SH-SY5Y (cell line): ENCODE measurements at regions not wholly inside any gene's neighbourhood (a gene's known extent, or its start where the extent isn't known, plus 50 kb on each side); places are given as distances from the start of the nearest gene placed in this dataset.

Experiments
- GATA2 ChIP-seq: IDR thresholded peaks from 2 replicates; pipeline ENCODE4 v1.6.1; 2011; ENCODE audit warnings: mild to moderate bottlenecking, low read depth, low read length
- GATA3 ChIP-seq: IDR thresholded peaks from 2 replicates; pipeline ENCODE4 v1.6.1; 2011; ENCODE audit warnings: low read depth, mild to moderate bottlenecking, low read length, moderate library complexity

DNA sequence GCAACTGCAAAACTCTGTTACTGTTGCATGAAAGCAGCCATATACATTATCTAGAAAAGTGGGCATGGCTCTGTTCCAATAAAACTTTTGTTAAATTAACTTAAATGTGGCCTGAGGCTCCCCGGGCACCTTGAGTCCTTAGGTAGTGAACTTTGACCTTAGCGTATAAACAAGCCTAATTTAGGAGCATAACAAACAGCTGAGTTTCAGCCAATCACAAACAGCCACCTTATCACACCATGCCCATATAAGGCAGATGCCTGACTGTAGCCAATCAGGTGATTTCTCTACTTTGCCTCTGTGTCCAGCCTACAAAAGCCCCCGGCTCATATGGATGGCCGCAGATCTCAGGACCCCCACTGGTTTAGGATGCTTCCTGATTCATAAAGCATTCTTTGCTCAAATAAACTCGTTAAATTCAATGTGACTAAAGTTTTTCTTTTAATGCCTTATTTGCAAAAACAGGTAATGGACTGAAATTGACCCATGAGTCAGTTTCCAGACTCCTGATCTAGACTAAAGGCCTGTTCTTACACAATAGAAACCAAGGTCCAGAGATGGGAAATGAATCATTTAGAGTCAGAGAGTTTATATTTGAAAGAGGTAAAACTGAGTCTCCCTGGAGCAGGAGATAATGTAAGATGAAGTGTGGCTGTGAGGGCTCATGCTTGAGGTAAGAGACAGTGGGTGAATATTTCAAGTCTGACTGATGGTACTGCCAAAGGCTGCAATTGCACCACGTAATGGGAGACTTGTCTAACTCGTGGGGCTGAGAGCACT, 130.2 kb downstream of the FGF9 start:
- no peak for TF ChIP-seq GATA3
- no peak for TF ChIP-seq GATA2

DNA sequence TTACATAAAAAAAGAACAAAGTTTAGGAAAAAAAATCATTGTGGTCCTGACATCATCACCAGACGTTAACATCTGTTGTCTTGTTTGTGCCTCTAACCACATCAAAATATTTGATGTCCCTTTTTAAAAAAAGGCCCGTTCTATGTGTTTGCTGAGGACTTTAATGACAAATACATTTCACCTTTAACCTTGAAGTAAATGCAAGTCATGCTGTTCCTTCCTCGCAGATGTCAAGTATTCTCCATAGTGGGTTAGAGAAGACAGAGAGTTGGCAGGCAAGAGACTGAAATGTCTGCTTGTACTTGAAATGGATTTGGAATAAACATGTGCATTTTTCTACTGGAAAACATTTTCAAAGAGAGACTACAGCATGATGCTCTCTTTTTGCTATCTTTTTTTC, 134.9 kb downstream of the FGF9 start:
- TF ChIP-seq GATA2 (no peak), GATA3 (no peak)

DNA sequence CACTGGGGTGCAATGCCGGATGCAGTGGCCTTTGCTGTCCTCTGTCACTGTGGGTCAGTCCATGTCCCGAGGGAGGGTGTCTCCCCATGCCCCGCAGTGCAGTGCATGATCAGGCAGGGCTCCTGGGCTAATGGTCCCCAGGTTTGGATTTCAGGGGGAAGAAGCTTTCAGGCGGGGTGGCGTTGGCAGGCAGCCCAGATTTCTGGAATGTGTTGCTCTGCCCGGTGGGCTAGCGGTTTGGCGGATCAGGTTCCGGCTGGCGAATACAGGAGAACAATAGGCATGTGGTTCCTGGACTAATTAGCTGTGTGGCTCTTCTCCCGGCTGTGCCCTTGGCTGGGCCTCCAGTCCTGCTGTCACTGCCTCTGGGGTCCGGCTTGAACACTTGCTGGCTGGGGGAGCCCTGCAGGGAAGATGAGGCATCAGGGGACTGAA, 141.3 kb downstream of the FGF9 start:
- TF ChIP-seq GATA3 (no peak), GATA2 (no peak)

DNA sequence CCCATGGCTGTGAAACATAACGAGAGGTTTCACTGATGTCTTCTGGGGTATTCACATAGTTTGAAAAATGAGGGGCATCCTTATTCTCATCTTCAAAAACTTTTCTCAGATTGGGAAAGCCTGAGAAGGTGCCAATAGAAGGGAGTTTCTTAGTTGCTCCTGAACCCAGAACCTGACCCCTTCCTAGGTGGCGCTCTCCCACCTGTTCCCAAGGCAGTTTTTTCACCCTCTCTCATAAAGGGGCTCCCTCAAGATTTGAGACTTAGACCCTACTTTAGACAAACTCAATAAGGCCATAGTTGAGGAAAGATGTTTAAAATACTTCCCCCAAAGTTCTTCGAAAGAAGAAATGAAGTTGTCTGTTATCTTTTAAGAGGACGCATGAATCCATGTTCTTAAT, 142.2 kb downstream of the FGF9 start:
- TF ChIP-seq GATA3 (no peak), GATA2 (no peak)

DNA sequence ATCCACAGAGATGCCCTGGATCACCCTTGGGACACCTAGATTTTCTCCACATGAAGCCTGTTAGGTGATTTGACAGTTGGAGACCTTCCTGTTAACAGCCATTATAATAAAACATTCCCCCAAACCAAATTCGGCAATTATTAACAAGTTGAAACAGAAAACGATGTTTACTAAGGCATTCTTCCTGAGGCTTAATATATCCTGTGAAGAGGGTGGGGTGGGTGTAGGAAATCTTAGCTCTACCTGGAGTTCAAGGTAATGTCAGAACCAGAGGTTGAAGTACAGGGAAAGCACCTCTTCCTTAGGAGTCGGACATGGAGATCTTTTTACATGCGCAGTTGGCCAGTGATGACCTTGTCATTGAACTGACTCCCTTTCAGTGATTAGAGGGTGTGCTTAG, 143.0 kb downstream of the FGF9 start:
- TF ChIP-seq GATA2 = no peak
- TF ChIP-seq GATA3 = no peak

DNA sequence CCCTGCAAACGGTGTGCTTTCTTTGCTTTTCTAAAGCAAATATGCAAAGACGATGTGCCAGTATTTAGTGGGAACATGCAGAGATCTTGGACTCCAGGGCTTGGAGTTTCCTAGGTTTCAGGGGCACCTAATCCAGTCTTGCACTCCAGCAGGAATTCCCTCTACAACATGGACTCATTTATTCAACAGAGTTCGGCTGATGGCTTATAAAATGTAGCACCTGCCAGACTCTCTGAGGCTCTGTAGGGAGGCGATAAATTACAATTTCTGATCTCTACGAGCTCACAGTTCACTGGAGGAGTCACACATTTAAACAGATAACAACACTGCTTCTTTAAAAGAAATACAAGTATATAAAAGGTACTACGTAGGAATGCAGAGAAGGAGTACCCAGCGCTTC, 143.7 kb downstream of the FGF9 start:
- TF ChIP-seq GATA2 (no peak), GATA3 (no peak)

DNA sequence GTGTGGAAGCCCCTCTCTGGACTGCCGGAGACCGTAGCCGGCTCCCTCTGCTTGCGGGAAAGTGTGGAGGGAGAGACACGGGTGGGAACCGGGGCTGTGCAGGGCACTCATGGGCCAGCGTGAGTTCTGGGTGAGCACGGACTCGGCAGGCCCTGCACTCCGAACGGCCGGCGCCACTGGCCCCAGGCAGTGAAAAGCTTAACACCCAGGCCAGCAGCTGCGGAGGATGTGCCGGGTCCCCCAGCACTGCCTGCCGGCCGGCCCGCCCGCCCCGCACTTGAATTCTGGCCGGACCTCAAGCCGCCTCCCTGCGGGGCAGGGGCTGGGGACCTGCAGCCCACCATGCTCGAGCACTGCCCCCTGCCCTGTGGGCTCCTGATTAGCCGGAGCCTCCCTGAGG, 147.0 kb downstream of the FGF9 start:
- no peak for TF ChIP-seq GATA2
- no peak for TF ChIP-seq GATA3

DNA sequence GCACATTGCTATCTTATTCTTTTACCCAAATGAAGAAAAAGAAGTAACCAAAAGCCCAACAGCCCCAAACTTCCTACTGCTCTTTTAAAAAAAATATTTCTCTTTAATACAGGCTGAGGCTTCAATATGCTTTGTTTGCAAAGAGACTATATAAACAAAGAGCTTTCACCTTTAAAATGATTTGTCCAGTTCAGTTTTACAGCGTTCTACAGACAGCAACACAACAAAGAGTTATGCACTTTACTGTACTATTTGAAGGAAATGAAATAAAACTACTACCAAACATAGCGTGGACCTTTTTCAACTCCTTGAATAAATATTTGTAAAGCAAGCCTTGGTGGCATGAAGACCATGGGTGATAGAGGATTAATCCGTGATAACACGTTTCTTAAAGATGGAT, 151.2 kb downstream of the FGF9 start:
- TF ChIP-seq GATA2 (no peak), GATA3 (no peak)

DNA sequence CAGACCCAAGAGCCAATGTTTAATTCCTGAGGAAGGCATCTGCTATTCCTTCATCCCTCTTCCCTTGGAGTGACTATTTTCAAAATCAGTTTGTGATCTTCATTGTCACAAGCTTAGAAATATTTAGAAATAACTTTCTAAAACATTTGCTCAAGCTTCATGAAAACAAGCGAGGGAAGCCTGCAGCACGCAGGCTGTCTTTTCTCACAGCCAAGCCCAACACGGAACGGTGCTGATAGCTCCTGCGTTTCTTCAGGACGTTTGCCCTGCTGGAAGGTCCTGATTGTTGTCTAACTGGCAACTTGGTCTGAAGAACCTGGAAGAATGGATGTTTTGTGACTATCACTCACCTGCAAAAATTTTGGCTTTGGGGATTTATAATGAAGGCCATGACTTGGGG, 152.5 kb downstream of the FGF9 start:
- TF ChIP-seq GATA3 = no peak
- no peak for TF ChIP-seq GATA2

DNA sequence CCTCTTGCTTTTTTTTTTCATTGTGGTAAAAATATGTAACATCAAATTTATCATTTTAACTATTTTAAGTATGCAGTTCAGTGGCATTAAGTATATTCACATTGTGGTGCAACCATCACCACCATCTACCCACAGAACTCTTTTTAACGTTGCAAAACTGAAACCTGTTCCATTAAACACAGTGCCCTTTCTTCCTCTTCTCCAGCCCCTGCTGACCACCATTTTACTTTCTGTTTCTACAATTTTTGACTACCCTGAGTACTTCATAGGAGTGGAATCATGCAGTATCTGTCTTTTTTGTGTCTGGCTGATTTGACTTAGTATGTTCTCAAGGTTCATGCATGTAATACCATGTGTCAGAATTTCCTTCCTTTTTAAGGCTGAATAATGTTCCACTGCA, 153.1 kb downstream of the FGF9 start:
- TF ChIP-seq GATA2 (no peak), GATA3 (no peak)

DNA sequence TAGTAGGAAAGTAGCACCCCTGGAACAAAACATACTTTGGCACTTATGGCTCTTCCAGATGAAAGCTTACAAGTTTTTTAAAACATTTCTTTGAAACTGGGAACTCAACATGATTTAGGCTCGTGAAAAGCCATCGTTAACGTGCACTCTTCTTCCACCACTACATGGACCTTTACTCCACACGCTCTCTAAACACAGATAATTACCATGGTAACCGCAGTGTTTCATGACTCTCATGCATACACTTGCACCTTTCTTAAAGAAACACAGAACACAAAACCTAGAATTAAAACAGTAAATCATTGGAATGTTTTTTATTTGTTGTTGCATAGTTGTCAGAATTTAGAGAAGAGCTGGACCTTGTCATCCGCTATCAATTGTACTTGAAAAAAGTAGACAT, 154.3 kb downstream of the FGF9 start:
- TF ChIP-seq GATA2 (no peak), GATA3 (no peak)

DNA sequence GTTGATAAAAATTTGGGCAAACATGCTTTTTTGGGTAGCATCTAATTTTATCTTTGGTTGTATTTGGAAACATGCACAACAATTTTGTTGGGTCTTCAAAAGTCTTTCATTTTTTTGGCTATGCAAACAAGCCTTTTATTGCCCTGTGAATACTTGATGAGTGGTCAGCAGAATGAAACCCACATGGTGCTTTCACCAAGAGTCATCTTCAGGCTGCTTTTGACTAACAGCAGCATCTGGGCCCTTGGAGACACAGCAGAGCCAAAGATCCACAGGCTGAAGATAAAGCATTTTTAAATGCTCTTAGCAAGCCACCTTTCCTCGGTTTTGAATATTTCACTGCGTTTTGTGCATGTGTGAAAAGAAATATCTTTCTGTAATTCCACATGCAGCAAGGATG, 154.9 kb downstream of the FGF9 start:
- no peak for TF ChIP-seq GATA3
- no peak for TF ChIP-seq GATA2

DNA sequence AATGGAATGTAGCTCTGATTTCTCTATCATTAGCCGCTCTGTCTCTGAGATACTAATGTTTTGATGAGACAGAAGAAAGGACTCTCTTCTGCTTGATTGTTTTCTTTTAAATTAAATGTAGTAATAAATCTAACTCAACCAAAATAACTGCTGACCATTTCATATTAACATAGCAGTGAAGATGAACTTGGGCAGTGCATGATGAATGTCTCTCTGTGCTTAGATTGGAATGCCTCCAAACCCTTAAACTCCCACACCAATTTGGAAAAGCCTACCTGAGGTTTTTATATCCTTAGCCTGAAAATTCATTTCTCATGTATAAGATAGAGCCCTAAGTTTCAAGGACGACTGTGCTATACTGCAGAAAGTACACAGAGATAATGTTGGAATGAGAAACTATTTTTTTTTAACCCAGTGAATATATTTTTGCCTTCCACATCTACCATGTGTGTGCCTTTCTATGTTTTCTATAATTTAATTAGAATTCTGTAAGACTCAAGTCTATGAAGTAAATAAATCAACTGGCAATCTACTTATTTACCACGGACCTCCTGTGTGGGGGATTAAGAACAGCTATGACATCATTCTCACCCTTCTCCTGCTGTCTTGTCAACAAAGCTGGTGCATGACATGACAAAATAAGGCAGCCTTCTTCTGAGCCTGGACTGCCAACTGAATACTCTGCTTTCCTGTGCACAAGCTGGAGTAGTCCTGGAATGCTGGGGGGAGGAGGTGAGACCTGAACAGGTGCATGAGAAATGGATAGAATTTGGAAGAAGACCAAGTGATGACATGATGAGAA, 155.5 kb downstream of the FGF9 start:
- TF ChIP-seq GATA3 = no peak
- no peak for TF ChIP-seq GATA2

DNA sequence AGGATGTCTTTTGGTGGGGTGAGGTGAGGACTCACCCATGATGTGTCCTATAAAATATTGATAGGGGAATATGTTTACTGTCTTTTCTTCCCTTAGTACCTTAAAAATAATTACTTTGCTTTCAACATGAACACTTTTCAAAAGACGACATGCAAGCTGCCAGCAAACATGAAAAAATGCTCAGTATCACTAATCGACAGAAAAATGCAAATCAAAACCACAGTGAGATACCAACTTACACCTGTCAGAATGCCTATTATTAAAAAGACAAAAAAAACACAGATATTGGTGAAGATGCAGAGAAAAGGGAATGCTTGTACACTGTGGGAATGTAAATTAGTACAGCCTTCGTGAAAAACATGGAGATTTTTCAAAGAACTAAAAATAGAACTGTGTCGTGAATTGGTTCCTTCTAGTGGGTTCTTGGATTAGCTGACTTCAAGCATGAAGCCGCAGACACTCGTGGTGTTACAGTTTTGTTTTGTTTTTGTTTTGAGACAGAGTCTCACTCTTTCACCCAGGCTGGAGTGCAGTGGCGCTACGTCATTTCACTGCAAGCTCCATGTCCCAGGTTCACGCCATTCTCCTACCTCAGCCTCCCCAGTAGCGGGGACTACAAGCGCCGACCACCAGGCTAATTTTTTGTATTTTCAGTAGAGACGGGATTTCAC, 160.9 kb downstream of the FGF9 start:
- TF ChIP-seq GATA3 (no peak), GATA2 (no peak)
